Endothelial cell of hepatic sinusoid (primary cell): ENCODE measurements at regions not wholly inside any gene's neighbourhood (a gene's known extent, or its start where the extent isn't known, plus 50 kb on each side); places are given as distances from the start of the nearest gene placed in this dataset.
"Not testable (repeated sequence)": the region's sequence is repeated elsewhere in the genome, so short reads cannot be mapped to it uniquely, and the experiment has no call there.

Experiments used
- in situ Hi-C: cut with HindIII; loops from 2 replicates; pipeline ENCODE4 v1.10.0; 2017; ENCODE audit warnings: low sequenced_read_pairs

DNA sequence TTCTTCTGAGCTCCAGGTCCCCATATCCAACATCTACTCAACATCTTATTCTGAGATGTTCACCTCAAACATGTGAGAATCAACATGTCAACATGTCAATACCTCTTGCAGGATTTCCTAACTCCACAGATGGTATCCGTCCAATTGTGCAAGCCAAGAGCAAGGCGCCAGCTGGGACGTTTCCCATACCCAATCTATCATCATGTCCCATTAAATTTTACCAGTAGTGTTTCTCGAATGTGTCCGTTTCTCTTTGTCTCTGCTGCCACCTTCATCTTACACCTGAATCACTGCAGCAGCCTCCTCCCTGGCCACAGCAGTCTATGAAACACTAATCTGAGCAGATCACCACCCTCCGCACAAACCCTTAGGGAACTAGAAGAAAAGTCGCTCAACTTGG lies 78.0 kb upstream of the RPS6KA2 start:
- in situ Hi-C loops: no loop called here

DNA sequence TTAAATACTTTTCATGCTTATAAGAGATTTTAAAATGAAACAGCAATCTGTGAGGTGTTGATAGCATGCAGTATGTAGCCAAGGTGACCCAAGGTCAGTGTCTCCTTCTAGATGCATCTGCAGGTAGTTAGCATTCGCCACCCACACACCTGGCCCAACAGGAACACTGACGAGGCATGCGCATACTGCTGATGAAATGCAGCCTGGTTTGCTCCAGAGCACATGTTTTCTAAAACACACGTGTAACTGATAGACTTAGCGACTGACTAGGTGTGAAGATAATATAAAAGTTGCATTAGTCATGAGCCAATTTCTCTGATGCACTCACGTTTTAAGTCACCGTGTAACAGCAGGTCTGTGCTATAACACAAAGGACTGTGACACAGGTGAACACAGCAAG lies 77.1 kb upstream of the RPS6KA2 start:
- in situ Hi-C loops: no loop called here

DNA sequence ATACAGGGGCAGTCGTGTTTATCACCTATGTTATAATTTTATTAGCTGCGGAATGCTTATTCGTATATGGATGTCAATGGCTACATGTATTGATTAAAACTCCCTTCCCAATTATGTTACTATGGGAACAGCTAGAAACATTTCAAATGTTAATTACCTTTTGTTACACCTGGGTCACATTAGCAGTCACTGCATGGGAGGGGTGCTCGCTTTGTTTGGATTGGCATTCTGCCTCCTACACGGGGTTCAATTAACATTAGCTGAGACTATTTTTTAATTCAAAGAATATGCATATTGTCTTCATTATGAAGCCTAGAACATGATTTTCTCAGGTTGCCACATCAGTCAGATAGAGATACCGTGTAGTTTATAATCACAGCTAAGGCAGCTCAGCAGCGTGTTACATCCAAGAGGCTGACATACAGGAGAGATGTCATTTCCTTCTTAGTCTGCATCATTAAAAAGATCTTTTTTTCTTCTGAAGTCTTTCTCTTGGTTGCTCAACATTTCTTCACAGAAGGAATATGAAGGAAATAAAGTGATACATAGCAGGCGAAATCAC lies 76.2 kb upstream of the RPS6KA2 start:
- in situ Hi-C loops: no loop called here

DNA sequence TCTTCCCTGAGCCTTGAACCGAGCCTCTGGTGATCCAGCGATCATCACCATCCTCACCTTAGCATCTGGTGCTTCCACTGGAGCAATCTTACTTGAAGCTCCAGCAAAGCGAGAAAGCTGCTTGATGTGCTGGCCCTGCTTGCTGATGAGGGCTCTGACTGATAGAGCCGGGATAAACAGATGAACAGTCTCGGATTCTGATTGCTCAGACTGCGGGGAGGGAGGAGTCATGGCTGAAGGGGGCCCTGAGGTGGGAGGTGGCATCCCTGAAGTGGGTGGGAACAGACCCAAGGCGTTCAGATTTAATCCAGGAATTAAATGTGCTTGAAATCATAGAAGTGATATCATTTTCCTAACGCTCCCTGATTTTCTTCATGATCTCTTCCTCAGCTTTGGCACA lies 74.4 kb upstream of the RPS6KA2 start:
- in situ Hi-C loops: not testable (repeated sequence)

DNA sequence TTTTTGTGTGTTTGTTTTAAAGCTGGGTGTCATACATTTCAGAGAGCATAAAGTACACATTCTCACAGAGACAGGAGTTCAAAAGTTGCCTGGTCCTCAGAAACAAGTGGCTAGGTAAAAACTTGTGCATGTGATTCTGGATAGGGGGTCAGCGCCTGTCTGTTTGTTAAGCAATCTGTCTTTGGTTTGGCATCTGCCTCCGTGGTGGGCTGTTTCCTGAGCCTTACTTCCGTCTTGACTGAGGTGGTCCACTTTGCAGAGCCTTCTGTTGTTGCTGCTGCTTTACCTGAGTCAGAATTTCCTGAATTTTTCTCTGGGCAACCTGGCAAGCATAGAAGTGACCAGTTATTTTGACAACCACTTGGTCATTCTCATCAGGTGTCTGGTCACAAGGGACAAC lies 73.8 kb upstream of the RPS6KA2 start:
- in situ Hi-C loops: not testable (repeated sequence)

DNA sequence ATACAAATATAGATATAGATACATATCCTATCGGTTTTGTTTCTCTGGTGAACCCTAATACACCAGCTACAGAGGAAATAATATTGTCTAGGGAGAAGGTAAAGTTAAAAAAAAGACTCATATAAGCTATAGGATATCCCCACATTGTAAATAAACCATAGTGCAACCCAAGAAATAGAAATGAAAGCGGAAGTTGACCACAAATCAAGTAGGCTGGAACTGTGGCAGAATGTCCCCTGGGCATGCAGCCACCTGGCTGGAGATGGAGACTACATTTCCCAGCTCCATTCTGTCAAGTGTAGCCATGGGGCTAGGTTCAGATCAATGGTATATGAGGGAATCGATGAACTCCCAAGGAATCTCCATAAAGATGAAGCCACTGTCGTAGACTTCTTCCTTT lies 70.1 kb upstream of the RPS6KA2 start:
- in situ Hi-C loops: no loop called here

DNA sequence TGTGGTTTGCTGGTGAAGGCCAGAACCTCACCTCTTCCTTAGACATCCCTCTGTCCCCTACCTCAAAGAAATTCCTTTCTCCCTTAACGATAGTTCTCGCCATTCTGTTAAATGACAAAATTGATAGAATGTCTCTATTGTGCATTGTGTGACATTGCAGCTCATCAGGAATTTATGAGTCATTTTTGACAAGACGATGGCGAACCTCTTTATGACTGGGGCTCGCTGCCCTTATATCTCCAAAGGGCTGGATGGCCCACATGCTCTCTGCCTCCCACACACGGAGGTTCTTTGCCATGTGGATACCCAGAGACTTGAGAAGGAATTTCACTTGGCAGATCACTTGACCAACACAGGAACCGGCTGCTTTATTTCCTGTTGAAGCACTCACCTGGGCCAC lies 66.8 kb upstream of the RPS6KA2 start:
- in situ Hi-C loops: no loop called here

DNA sequence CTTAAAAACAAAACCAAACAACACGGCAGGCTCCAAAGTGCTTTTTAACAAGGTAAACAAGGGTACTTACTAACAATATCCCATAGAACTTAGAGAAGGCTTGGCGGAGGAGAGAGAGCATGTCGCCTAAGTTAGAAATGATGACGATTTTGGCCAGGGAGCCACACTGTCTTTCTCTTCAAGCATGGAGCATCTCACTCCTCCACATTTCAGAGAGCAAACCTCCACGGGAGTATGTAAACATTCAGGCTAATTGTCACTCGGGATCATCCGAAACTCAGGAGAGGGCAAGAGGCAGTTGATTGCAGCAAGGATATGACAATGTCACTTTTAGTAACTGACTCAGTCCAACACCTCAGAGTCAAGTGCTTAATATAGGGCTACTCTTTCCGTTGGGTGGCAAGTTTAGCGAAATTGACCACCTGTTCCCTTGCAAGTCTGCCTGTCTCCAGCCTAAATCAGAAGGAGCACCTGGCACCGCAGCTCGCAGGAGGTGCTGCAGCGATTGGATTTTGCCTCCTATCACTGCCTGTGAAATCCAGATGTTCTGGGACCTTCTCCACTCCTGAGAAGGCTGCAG lies 65.8 kb upstream of the RPS6KA2 start:
- in situ Hi-C loops: no loop called here

DNA sequence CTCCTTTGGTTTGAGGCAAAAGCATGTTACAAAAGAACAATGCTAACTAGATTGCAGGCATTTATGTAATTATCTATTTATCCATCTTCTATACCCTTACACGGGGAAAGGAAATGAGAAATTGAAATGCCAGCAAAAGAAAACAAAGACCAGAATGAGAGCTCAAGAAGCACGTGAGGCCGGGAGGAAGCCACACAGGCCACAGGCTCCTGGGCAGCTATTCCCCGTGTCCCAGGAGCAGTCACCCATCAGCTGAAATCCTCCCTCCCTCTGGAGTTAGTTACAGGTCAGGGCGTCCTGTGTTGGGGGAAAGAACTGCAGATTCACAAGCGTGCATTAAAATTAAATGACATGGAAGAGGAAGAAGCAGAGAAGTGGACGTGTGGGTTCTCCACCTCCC lies 64.7 kb upstream of the RPS6KA2 start:
- in situ Hi-C loops: no loop called here

DNA sequence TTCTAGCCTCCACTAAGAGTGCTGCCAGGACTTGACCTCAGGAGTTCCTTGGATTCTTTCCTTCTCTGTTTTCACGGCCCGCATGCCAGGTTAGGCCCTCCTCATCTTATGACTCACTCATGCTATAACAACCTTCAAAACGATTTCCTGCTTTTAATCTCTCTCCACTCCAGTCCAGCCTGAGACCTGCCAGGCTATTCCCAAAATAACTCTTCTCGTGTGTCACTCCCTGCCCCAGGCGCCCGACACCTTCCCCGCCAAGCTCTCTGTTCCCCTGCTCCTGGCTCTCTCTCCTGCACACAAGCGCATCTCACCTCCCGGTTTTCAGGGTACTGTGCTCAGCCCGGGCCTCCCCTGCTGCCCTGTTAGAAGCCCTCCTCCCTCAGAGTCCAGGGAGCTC lies 64.1 kb upstream of the RPS6KA2 start:
- in situ Hi-C loops: no loop called here

DNA sequence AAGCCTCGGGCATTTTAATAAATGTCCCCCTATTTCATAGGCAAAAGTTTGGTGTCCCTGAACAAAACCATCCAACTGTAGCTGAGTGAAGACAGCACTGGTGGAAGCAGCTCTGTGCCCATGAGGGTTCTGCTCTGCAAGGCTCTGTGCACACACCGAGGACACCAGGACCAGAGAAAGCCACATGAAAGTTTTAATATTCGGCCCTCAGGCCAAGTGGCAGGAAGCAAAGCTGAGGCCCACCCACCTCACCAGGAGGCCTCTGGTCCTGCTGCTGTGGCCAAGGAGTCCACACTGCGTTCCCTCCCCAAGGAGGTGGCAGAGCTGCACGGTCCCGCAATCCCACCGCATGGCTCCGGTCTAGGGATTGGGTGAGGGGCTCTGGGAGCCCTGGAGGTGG lies 62.6 kb upstream of the RPS6KA2 start:
- in situ Hi-C loops: no loop called here

DNA sequence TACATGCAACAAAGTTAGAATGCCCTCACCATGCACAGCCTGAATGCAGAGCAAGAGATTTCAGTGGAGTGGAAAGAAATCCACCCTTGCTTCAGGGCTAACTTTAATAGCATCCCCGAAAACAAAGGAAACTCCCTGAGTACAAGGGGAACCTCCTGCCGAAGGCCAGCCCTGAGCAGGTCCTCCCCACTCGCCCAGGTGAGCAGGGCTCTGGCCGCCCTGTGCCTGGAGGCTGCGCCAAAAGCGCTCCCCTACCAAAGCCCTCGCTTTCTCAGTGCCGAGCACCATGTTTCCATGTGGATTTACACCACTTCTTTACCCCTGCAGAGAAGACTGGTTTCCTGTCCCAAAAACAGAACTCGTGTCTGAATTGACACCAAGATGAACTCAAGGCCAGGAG lies 61.9 kb upstream of the RPS6KA2 start:
- in situ Hi-C loops: no loop called here

DNA sequence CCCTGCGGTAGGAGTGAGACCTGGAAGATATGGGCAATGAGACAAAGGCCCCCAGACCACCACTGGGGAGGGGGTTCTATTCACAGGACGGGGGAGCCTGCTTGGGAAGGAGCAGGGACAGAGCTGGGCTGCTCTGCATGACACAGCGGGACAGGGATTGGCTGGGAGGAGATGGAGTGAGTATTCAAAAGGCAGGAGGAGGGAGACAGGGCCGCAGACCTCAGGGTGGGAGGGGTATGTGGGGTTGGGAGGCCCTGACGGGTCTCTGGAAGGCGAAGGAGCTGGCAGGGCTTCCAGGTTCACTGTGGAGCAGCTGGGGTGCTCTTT lies 60.8 kb upstream of the RPS6KA2 start:
- in situ Hi-C loops: no loop called here

DNA sequence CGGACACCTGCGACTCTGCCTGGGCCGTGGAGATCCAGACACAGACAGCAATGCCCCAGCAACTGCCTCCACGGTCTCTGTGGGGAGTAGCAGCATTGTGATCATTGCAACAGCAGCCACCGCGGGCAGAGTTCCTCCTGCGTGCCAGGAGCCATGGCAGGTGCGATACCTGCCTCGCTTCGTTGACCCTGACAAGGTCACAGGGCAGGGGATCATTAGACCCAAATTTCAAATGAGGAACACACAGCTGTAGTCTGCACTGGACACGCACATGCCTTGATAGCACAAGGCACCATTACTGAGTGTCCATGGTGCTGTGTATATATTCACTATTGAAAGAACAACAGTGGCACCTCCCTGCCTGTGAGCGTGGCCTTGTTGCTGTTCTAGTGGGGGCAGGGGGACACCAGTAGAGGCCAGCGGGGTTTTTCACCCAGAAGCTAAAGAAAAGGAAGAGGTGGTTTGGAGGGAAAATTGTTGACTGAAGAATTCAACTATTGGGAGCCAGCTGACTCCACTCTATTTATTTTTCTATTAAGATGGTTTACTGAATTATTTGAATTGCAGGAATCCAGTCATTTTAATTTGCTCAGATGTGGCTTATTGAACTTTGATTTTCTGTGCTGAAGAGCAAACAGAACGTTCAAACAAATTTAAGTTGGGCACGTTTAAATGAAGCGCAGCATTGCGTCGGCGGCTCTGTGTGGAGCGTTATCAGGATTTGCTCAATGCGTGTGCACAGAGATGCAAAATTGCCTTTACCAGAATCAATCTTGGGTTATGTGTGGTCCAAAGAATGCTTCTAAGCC lies 60.2 kb upstream of the RPS6KA2 start:
- in situ Hi-C loops: no loop called here

DNA sequence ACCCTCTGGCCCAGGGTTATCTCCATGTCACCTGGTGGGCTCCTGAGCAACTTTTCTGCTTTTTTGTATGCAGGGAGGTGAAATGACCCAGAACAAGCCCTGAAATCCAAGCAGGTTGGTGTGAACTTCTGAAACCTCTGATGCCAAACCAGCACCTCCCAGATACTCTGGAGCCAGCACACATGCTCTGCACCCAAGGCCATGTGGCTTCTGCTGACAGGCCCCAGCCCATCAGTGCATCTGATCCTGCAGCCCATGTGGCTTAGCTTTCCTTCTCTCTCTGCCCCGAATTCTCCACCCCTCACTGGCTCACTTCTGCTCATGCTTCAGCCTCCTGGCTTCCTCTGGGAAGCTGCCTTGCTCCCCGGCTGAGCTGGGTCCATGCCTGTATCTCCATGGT lies 59.3 kb upstream of the RPS6KA2 start:
- in situ Hi-C loops: no loop called here

DNA sequence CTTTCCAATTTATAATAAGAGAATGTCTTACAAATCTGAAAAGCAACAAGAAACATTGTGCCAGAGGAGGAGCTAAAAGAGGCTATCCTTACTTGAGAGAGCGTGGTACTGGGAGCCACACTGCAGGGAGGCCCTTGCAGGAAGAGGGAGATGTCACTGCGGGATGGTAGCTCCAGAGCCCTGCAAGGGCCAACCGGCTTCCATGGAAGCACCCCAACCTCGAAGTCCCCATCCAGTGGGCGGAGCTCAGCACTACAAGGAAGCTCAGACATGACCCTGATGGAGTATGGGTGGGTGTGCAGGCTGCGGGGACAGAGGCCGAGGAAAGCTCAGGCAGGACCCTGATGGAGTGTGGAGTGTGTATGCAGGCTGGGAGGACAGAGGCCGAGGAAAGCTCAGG lies 57.8 kb upstream of the RPS6KA2 start:
- in situ Hi-C loops: no loop called here

DNA sequence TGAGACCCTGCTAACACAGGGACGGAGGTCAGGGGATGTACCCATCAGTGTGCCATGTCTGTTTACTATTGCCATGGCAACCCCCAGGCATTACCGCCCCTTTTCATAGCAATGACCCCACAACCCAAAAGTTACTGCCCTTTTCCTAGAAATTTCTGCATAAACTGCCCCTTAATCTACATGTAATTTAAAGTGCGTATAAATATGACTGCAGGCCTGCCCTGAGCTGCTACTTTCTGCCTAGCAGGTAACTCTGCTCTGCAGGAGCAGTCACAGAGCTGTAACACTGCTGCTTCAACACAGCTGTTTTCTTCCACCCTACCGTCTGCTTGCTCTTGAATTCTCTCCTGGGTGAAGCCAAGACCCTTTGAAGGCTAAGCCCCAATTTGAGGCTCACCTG lies 57.1 kb upstream of the RPS6KA2 start:
- in situ Hi-C loops: no loop called here

DNA sequence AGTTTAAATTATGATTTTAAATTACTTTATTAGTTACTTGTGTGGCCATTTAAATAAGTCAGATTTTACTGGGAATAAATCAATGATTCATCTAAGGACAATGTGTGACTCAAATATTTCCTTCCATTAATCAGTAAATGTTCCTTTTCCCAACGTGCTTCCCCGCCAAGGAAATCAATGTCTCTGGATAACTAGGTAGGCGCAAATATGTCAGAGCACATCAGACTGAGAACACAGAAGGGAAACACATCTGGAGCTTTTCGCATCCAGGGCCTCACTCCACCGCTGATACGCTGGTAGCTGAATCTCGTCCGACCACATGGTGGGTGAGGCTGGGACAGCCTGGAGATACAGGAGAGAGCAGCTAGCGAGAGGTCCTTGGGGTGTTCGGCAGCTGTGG lies 56.4 kb upstream of the RPS6KA2 start:
- in situ Hi-C loops: no loop called here

DNA sequence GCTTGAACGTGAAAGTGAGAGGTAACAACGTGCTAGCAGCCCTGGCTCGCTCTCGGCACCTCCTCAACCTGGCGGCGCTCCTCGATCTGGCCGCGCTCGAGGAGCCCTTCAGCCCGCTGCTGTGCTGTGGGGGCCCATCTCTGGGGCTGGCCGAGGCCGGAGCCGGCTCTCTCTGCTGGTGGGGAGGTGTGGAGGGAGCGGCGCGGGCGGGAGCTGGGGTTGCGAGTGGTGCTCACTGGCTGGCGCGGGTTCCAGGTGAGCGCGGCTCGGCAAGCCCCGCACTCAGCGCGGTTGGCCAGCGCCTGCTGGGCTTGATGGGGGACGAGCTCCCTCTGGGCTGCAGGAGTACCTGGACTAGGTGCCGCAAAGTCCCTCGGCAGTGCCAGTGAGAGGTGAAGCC lies 52.5 kb upstream of the RPS6KA2 start:
- in situ Hi-C loops: no loop called here

DNA sequence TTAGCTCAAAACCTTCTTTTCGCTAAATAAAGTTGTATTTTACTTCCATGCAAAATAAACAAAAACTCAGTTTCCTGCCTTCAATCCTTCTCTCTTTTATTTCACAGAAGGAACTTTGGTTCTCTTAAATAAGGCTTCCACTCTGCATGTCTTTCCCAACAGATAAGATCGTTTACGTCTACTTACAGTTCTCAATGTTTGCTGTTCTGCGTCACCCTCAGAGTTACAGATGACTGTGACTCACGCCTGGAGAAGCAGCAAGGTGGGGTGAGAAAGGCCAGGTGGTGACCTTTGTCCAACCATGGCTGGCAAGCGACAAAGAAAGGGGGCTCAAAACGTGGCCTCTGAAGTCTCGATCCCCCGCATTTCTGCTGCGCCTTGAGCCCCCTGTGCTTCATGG lies 51.4 kb upstream of the RPS6KA2 start:
- in situ Hi-C loops: no loop called here

DNA sequence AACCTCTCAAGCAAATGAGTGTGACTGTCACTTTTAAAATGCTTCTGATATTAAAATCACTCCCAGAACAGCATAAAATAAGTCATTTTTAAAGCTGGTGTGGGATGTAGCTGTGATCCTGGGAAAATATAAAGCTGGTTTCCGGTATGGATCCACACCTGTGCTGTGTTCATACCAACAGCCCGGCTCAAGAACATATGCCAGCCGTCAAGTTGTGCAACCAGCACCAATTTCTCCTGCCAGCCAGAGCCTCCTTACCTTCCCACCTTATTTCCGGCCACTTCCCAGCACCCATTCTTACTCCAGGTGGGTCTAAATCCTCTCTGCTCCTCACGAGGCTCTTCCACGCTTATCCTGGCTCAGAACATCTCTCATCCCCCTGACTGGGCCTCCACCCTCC lies 50.9 kb upstream of the RPS6KA2 start:
- in situ Hi-C loops: no loop called here
